ENCODE measurements at regions not wholly inside any gene's neighbourhood (a gene's known extent, or its start where the extent isn't known, plus 50 kb on each side); places are given as distances from the start of the nearest gene placed in this dataset.

- no peak overlapping the region for H3K4me3 ChIP-seq (ENCODE audit: low read depth, low read length)
- no peak for FAIRE-seq
- no peaks in the 10 kb centered on the region for H3K36me3 ChIP-seq (ENCODE audit: control insufficient read depth, insufficient read depth, low read length)
- H3K27me3 ChIP-seq (ENCODE audit: control insufficient read depth, insufficient read depth, low read length), result no peaks in the 10 kb centered on the region
- no peak for DNase-seq (ENCODE audit: low read depth)
- TF ChIP-seq CTCF (IDR thresholded peaks at IDR 0.05; ENCODE audit: insufficient read depth, low read length, severe bottlenecking), result no peak
Observed at GRCh38 chr14:43956741-43957140, 550.3 kb downstream of the FSCB start.

GRCh38 chr14:43949400-43949799 lies 557.7 kb downstream of the FSCB start:
- no peak for TF ChIP-seq CTCF (IDR thresholded peaks at IDR 0.05; ENCODE audit: insufficient read depth, low read length, severe bottlenecking)
- H3K27me3 ChIP-seq (ENCODE audit: control insufficient read depth, insufficient read depth, low read length), result no peaks in the 10 kb centered on the region
- FAIRE-seq (no peak), DNase-seq (ENCODE audit: low read depth) (no peak)
- H3K4me3 ChIP-seq (ENCODE audit: low read depth, low read length), result no peak overlapping the region
- no peaks in the 10 kb centered on the region for H3K36me3 ChIP-seq (ENCODE audit: control insufficient read depth, insufficient read depth, low read length)

GRCh38 chr14:43939836-43940235 lies 567.2 kb downstream of the FSCB start:
- TF ChIP-seq CTCF (IDR thresholded peaks at IDR 0.05; ENCODE audit: insufficient read depth, low read length, severe bottlenecking), result no peak
- Histone ChIP-seq H3K27me3 (ENCODE audit: control insufficient read depth, insufficient read depth, low read length) (no peaks in the 10 kb centered on the region), H3K36me3 (ENCODE audit: control insufficient read depth, insufficient read depth, low read length) (no peaks in the 10 kb centered on the region), H3K4me3 (ENCODE audit: low read depth, low read length) (no peak overlapping the region)
- FAIRE-seq (no peak), DNase-seq (ENCODE audit: low read depth) (no peak)

- FAIRE-seq, result no peak
- no peak for DNase-seq (ENCODE audit: low read depth)
- Histone ChIP-seq H3K4me3 (ENCODE audit: low read depth, low read length) (no peak overlapping the region), H3K36me3 (ENCODE audit: control insufficient read depth, insufficient read depth, low read length) (no peaks in the 10 kb centered on the region), H3K27me3 (ENCODE audit: control insufficient read depth, insufficient read depth, low read length) (no peaks in the 10 kb centered on the region)
- no peak for TF ChIP-seq CTCF (IDR thresholded peaks at IDR 0.05; ENCODE audit: insufficient read depth, low read length, severe bottlenecking)
Observed at GRCh38 chr14:43938588-43939281, 568.3 kb downstream of the FSCB start.

- DNase-seq (ENCODE audit: low read depth), result no peak
- TF ChIP-seq CTCF (IDR thresholded peaks at IDR 0.05; ENCODE audit: insufficient read depth, low read length, severe bottlenecking), result no peak
- Histone ChIP-seq H3K27me3 (ENCODE audit: control insufficient read depth, insufficient read depth, low read length) (no peaks in the 10 kb centered on the region), H3K4me3 (ENCODE audit: low read depth, low read length) (no peak overlapping the region), H3K36me3 (ENCODE audit: control insufficient read depth, insufficient read depth, low read length) (no peaks in the 10 kb centered on the region)
- no peak for FAIRE-seq
Observed at GRCh38 chr14:43937001-43937400, 570.1 kb downstream of the FSCB start.

GRCh38 chr14:43934102-43934501 lies 573.0 kb downstream of the FSCB start:
- FAIRE-seq (no peak), DNase-seq (ENCODE audit: low read depth) (no peak)
- Histone ChIP-seq H3K4me3 (ENCODE audit: low read depth, low read length) (no peak overlapping the region), H3K27me3 (ENCODE audit: control insufficient read depth, insufficient read depth, low read length) (no peaks in the 10 kb centered on the region), H3K36me3 (ENCODE audit: control insufficient read depth, insufficient read depth, low read length) (no peaks in the 10 kb centered on the region)
- no peak for TF ChIP-seq CTCF (IDR thresholded peaks at IDR 0.05; ENCODE audit: insufficient read depth, low read length, severe bottlenecking)
